ENCODE measurements at regions not wholly inside any gene's neighbourhood (a gene's known extent, or its start where the extent isn't known, plus 50 kb on each side); places are given as distances from the start of the nearest gene placed in this dataset.

DNA sequence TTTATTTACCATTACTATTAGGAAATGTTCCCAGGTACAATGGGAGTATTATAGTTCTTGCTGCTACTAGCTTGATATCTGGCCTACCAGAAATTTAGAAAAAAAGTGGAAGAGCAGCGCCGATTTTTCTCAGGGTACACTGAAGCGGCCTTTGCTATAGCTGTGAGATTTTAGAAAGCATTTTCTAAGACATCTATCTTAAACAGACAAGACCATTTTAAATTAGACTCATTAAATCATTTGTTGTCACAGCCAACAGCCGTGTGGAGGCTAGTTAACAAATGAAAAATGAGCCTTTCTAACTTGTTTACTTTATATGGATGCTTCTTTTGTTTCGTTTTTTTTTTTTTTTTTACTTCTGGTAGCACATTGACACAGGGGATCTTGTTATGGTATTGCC lies 183.2 kb upstream of the ZRANB2 start:
- DNase-seq: peak; percentile 29

DNA sequence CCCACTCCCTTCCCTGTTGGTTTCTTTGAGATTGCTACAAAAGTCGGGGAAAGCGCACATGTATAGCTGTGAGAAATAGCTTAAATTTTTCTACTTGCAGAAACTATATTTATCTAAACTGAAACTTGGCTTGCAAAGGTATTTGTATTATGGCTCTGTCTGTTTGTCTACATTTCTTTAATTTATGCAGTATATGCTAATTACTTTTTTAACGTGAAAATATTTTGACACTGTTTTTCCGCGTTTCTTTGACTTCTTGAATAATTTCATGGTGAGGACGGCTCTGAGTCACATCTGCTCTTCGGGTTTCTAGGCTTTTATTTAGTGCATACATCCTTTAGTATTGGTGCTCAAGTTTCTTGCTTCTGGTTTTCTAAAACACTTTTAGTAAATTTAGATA lies 182.1 kb upstream of the ZRANB2 start:
- DNase-seq: no peak

DNA sequence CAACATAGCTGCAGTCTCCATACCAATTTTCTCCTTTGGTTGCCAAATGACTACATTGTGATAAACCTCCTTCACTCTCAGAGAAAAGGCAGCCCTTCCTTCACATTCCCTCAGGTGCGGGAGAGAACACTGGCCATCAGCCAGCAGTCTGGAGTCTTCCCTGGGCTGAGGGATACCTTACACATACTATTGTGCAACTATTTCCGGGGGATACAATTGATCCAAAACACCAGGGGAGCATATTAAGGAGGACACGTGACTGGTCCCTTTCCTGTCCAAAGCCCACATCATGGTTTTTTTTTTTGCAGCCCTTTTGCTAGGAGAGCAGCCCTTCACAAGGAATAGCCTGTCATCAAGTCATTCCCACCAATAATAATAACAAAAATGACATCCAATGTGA lies 172.1 kb upstream of the ZRANB2 start:
- peak; percentile 61 for DNase-seq

DNA sequence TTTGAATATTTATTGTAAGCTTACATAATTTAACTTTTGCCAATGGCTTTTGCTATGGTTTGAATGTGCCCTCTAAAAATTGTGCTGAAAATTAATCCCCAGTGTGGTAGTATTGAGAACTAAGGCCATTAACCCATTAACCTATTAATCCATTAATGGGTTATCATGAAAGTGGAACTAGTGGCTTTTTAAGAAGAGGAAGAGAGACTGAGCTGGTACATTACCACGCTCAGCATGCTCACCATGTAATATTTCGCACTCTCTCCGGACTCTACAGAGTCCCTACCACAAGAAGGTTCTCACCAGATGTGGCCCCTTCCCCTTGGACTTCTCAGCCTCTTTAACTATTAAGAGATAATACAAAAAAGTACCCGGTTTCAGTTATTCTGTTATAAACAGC lies 164.4 kb upstream of the ZRANB2 start:
- no peak for DNase-seq

DNA sequence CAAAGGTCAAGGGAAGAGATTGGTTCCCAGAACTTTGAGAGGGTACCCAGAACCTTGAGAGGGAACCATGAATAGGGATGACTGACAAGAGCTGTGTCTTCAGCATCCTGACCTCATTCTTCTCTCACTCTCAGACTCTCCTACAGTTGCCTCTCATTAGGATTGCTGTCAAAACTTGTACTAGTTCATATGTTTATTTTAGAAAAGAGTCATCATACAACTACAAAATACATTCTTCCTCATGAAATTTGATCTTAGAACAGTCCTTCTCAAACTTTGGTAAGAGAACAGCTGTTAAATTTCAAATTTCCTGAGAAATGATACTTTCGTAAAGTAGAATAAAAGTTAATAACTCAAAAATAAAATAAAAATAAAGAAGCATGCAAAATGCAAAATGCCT lies 161.4 kb upstream of the ZRANB2 start:
- no peak for DNase-seq

DNA sequence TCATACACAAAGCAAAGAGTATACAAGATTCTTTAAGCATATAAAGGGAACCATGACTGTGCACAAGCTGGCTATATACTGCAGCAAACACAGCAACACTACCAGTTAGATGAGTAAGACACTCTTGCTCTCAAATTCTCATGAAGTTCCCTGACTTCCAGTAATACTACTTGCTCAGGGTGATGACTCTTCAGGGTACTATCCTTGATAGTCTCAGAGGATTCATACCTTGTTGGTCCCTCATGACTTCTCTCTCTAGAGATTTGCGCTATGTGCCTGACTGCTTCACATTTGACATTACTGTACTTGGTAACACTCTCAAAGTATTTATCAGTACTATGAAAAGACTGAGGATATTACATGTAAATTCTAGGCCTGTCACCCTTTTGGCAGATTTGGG lies 159.8 kb upstream of the ZRANB2 start:
- no peak for DNase-seq

DNA sequence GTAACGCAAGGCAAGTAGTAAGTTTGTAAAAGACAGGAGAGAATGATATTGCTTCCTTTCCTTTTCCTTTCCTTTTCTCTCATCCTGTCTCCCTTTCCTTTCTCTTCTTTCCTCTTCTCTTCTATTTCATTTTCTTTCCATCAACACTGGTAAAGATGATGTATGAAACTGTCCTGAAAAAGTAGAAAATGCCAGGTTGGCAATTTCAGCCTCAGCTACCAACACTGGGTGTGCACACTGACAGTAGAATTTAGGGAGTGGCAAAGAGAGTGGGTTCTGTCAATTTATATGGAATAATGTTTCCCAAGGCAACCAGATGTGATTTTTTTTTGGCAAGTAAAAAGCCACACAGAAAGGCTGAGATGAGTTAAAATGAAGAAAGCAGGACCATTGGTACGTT lies 155.7 kb upstream of the ZRANB2 start:
- DNase-seq: no peak

DNA sequence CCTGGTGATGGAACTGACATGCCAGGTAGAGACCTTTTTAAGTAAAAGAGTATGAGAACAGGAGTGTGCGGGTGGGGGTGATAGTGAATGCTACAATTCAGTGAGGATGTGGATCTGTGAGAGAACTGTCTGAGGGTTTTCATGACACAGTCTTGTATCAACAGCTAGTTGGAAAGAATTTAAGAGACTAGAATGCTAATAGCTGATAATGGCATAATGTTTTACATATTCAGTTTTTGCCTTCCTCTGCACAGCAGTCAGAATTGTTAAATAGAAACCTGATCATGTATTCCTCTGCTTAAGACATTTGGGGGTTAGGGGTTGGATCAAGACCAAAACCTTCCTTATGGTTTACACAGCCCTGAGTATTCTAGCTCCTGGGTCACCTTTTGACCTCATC lies 152.8 kb upstream of the ZRANB2 start:
- DNase-seq: no peak

DNA sequence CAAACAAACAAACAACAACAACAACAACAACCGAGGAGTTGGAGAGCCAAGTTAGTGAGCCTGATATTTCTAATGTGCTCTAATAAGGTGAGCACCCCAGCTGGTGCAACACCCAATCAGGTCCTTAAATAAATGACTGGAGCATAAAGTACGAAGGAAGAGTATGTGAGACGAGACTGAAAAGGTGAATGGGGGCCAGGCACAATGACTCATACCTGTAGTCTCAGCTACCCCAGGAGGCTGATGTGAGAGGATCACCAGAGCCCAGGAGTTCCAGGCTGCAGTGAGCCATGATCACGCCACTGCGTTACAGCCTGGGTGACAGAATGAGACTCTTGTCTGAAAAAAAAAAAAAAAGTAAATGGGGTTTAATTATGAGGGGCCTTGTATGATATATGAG lies 152.0 kb upstream of the ZRANB2 start:
- no peak for DNase-seq

DNA sequence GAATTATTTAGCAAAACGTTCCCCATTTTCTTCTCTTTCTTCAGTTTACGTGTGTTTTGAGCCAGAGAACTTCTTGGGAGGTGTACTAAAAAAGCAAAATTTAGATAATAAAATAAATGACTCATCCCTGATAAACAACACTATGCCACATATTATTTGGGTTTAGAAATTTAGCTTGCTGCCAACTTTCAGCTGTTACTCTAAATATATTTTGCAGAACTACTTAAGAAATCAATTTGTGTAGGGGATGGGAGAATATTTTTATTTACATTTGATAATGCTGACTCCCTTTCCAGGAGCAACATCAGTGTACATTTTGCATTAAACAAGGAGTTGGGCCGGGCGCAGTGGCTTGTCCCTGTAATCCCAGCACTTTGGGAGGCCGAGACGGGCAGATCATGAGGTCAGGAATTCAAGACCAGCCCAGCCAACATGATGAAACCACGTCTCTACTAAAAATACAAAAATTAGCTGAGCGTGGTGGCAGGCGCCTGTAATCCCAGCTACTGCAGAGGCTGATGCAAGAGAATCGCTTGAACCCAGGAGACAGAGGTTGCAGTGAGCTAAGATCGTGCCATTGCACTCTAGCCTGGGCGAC lies 151.4 kb upstream of the ZRANB2 start:
- DNase-seq: no peak

DNA sequence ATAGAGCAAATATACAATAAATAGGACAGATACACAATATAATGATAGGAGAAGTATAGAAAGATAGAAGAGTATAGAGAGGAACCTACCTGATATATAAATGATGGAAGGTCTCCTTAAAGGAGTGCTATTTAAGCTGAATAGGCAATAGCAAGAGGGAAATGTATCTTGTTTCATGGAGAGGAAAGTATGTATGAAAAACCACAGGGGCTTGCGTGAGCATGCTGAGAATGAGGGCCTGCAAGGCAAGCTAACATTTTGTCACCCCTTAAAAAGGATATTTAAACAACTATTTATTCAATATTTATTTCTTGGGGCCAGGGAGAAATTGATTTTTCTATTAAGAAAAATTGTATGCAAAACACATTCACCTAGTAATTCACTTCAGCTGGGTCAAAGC lies 150.9 kb upstream of the ZRANB2 start:
- DNase-seq: peak; percentile 4

DNA sequence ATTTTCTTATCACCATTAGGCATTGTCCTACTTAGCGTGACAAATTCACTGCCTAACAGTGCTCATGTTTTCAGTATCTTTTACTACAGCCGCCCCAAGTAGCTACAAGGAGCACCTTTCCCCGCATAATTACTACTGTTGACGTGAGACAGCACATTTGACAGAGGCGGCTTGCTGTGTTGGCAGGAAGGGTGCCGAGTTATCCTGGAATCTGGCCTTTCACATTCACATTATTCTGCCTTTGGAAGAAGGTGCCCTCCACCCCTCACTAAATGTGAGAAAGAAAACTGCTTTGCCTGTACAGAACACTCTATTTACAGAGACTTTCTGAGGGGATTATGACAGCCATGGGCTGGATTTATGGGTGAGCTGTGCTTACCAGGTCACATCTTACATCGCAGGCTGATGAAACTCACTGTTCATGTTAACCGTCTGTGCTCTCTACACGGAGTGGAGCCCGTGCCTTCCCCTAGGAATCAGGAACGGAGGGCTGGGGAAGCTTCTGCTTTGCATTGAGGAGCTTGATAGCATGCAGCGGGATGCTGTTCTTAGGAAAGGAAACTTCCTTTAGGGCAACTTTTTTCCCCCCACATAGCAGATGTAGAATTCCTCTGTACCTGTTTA lies 148.0 kb upstream of the ZRANB2 start:
- DNase-seq: peak; percentile 72

DNA sequence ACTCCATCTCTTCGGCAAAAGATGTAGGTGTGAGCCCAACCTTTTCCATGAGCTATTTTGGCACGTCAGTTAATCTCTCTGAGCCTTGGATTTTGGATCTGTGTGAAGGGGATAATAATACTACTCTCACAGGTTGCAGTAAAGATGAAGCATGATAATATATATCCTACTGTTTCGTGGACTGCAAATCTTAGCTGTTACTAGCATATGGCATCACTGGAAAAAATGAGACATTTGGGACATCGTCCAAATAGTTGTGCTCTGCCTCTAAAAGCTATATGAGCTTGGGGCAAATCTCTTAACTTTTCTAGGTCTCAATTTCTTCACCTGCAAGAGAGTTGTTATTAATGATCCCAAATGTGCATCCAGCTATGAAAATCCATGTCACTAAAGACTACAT lies 147.4 kb upstream of the ZRANB2 start:
- DNase-seq: no peak

DNA sequence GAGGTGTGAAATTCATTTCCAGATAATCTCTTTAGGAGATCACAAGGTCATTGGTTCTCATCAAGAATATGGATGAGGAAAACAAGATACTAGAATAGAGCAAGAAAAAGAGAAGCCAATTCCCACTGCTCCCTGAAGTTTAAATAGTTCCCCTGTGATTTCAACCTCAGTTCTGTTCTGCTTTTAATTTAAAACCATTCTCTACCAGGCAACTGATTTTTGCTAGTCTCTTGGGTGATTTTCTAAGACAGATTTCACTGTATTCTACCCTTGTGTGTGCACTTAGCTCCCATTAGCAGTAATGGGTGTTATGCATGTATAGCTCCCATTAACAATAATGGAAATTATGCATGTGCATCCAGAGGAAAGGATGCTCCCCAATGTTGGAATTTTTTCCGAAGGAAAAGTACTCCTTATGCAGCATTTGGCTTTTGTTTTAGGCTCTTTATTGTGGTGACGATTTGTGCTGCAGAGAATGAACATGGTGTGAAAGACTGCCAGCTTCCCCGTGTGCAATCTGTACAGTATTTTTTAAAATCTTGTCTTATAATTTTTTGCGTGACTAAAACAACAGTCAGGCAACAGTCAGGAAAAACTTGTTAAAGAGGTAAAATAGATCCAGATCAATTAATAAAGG lies 144.0 kb upstream of the ZRANB2 start:
- DNase-seq: no peak

DNA sequence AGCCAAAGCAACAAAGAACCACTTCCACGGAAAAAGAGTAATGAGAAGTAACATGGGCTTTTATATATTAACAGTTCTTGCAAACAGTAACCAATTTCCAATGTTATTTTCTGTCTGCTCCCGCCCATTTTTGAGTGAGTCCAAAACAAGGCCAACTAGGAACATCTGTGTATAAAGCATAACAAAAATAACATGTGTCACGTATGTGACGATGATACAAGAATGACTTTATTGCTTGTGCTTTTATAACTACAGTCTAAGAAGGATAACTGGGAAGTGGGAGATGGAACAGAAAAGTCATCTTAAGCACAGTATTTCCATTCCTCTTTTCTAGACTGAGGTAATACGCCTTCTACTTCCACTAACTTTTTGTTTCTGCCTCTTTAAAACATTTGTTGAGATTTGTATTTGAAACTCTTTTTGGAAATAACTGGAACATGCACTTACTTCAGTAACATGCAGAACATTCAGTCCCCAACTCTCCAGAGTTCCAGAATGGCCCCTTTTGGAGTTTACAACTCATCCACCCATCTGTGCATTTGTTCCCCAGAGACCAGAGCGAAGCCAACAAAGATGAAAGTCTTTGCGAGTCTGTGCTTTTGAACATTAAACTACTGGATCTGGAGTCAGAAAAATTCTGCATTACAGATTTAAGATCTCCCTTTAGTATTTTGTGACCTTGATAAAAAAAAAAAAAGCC lies 143.0 kb upstream of the ZRANB2 start:
- DNase-seq: peak; percentile 1

DNA sequence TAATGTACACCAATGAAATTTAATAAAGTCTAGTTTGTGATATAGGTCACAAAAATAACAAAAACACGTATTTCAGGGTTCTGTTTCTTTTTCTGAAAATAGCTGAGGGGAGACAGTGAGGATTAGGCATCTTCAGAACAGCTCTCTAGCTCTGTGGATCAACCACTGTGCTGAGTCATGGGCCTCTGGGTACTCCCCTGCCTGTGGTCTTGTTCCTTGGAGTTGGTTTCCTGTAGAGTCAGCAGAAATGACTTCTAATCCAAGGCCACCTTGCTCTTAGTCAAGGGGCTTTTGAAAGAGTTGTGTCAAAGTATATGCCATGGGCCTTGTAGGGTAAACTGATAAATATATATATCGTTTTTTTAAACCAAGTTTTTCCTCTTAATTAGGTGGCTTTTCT lies 141.8 kb upstream of the ZRANB2 start:
- no peak for DNase-seq

DNA sequence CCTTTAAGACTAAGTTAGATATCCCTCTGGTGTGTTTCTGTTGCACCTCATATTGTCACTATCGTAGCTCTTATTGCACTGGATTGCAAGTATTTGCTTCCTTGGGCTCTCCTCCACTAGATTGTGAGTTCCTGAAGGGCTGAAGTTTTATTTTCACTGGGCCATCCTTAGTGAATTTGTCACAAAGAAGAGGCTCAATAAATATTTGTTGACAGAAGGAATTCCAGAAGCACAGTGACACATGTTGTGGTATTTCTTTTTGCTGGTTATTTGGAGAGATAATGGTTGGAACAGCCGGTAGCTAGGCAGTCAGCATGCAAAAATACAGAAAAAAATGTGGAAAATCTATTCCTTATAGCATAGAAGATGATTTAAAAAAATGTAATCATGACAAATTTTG lies 129.9 kb upstream of the ZRANB2 start:
- DNase-seq: no peak

DNA sequence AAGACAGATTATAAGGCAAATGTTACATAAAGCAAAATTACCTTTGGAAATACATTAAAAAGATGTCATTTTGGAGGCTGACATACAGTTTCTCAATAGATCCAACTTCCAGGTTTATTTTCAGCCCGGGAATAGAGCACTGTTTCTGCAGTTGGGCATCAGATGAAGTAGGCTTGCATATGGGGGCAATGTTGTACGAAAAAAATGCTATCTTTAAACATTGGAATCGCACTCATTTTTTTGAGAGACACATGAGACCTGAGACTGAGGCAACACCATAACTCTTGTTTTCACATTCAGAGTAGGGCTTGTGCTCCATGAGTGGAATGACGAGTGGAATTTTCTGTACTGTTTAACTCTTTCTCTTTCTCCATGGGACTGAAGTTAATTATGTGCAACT lies 122.4 kb upstream of the ZRANB2 start:
- DNase-seq: no peak

DNA sequence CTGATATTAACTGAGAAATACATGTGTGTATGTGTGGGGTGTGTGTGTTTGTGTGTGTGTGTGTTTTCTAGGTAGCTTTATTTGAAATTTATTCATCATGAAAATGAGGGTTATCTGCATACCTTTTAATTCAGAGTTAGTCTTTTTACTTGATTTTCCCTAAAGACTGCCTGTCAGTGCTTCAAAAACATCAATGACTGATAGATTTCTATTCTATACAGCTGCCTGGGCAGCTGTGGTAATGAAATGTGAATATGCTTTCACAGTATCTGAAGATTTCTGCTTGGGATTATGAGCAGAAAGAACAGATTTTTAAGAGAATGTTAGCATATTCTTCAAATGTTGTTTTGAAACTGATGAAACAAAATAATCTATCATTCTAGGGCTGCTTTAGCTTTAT lies 119.7 kb upstream of the ZRANB2 start:
- DNase-seq: no peak

DNA sequence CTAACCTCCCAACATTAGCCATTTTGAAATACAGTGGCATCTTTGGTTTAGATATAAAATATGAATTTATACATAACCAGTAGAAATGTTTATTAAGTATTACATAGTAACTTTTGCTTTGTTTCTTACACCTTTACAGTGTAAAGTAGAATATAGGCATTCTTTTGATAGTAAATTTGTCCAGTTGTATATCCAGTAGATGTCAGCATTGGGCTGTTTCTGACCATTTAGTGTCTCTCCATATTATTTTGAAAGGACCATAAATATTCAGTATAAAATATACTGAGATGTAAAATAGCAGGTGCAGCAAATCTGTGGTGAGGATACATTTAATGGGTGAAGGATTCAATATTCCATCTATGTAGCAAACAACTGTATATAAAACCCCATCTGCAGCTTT lies 115.8 kb upstream of the ZRANB2 start:
- peak; percentile 36 for DNase-seq

DNA sequence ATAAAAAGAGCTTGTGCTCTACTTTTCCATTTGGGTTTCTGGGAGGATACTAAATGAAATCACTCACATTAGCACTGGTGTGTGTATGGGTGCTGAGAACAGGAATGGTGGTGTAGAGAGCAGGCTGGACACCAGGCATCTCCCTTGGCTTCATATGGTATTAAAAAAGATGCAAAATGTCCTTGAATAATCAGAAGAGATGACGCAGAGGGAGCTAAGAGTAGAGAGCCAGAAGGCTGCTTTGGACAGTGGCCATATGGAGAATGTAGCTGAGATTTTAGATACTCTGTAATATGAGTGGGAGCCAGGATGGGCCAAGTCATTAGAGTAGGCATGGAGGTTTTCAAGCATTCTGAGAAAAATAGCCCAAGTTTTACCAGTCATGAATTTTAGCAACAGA lies 112.3 kb upstream of the ZRANB2 start:
- no peak for DNase-seq

DNA sequence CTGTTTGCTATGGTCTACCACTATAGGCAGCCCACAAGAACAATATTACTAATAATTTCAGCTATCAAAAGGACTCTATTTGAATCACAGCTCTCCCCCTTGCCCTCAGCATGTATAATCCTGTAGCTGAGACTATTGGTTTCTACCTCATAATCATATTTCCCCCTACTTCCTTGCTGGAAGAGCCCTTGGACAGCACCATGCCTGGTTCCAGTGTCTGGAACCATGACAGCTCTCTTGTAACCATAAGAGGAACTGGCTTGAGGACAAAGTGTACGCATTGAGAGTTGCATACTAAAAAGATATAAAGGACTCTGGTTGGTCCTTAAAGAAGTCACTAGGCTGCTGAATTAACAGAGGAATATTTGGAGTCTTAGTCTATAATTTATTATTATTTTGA lies 110.7 kb upstream of the ZRANB2 start:
- DNase-seq: no peak

DNA sequence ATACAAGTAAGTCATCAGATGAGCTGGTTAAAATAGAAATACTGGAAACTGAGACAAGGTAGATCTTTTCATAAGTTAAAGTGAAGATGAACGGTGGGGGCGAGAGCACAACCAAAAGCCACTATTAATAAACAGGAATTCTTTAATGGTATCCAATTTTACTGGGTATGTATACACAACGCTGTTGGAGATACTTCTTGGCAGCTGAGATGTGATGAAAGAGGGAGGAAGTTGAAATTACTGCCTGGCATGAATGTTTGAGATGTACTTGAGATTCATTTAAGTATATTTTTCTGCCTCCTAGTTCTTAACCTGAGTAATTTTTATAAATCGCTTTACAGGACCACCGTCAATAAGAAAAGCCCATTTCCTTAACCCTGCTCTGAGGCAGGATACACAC lies 110.0 kb upstream of the ZRANB2 start:
- no peak for DNase-seq

DNA sequence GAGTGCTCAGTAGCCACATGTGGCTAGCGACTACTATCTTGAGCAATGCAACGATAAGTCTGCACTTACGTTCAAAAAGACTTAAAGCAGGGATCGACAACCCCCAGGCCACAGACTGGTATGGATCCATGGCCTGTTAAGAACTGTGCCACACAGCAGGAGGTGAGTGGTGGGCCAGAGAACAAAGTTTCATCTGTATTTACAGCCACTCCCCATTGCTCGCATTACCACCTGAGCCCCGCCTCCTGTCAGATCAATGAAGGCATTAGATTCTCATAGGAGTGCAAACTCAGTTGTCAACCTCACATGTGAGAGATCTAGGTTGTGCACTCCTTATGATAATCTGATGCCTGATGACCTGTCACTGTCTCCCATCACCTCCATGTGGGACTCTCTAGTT lies 103.6 kb upstream of the ZRANB2 start:
- DNase-seq: no peak

Measured in NCI-H69 (cell line).